RWPE2 (cell line): ENCODE measurements at regions not wholly inside any gene's neighbourhood (a gene's known extent, or its start where the extent isn't known, plus 50 kb on each side); places are given as distances from the start of the nearest gene placed in this dataset.
A peak's percentile ranks its signal among the peaks of the same experiment; 100 is the strongest.

ENCODE experiments used
- ATAC-seq: fragments of 200-7000 bp; cut with Tn5 transposase; 3 replicates; pipeline ENCODE4 v1.9.1; 2021; ENCODE audit warnings: low read depth
- DNase-seq: peaks from one replicate; pipeline ENCODE4 v3.0.0-alpha.2; 2020; ENCODE audit warnings: low spot score
- H3K27ac ChIP-seq: fragments of 450-650 bp; 2 replicates; pipeline ENCODE4 v1.5.1; 2017; ENCODE audit warnings: mild to moderate bottlenecking; ENCODE audit not compliant: poor library complexity, severe bottlenecking
- H3K27me3 ChIP-seq: fragments of 250-450 bp; sonication (Bioruptor Pico); 2 replicates; pipeline ENCODE4 v1.5.1; 2021; ENCODE audit warnings: mild to moderate bottlenecking, moderate library complexity; ENCODE audit not compliant: insufficient read depth, poor library complexity, severe bottlenecking
- H3K36me3 ChIP-seq: fragments of 250-450 bp; sonication (Bioruptor Pico); 2 replicates; pipeline ENCODE4 v1.5.1; 2020; ENCODE audit warnings: low read depth, mild to moderate bottlenecking, moderate library complexity
- H3K4me1 ChIP-seq: fragments of 250-450 bp; sonication (Bioruptor Pico); 2 replicates; pipeline ENCODE4 v1.5.1; 2021; ENCODE audit warnings: mild to moderate bottlenecking, moderate library complexity; ENCODE audit not compliant: insufficient read depth, poor library complexity, severe bottlenecking
- H3K4me3 ChIP-seq: fragments of 250-450 bp; sonication (Bioruptor Pico); 2 replicates; pipeline ENCODE4 v1.5.1; 2021; ENCODE audit warnings: mild to moderate bottlenecking, moderate library complexity; ENCODE audit not compliant: severe bottlenecking
- H3K9me3 ChIP-seq: fragments of 250-450 bp; sonication (Bioruptor Pico); 2 replicates; pipeline ENCODE4 v1.5.1; 2021; ENCODE audit warnings: mild to moderate bottlenecking, moderate library complexity; ENCODE audit not compliant: severe bottlenecking
- CTCF ChIP-seq: fragments of 450-650 bp; IDR thresholded peaks from one replicate; pipeline ENCODE4 v1.5.1; 2017; ENCODE audit warnings: mild to moderate bottlenecking, moderate library complexity; ENCODE audit not compliant: poor library complexity, severe bottlenecking

DNA sequence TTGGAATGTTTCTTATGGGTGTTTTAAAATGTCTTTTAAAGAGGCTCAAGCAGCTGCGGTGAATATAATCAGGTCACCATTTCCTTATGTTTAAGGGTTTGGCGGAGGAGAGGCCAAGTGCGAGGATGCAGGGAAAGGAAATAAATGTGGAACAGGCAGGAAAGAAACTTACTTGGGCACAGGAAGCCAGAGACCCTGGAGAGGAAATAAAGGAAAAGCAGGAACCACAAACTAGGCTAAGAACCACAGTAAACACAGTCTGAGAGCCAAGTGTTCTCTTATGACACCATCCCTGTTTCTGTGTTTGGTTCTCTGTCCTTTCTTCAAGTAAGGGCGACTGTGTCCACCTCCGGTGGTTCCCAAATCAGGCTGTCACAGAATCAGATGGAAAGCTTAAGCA lies 166.5 kb downstream of the C9orf152 start:
- Histone ChIP-seq H3K4me3 (no peak overlapping the region), H3K4me1 (no peaks in the 10 kb centered on the region), H3K9me3 (no peaks in the 10 kb centered on the region), H3K36me3 (no peaks in the 10 kb centered on the region), H3K27me3 (no peaks in the 10 kb centered on the region), H3K27ac (no peak overlapping the region)
- ATAC-seq (no peak), DNase-seq (no peak)
- TF ChIP-seq CTCF: no peak

- Histone ChIP-seq H3K9me3 (no peaks in the 10 kb centered on the region), H3K4me3 (no peak overlapping the region), H3K27ac (no peak overlapping the region), H3K27me3 (no peaks in the 10 kb centered on the region), H3K4me1 (peaks cover 18% of the 10 kb centered on the region), H3K36me3 (peaks cover 18% of the 10 kb centered on the region)
- no peak for DNase-seq
- ATAC-seq: no peak
- TF ChIP-seq CTCF: no peak
Observed at GRCh38 chr9:110047232-110047954, 160.6 kb downstream of the C9orf152 start.

DNA sequence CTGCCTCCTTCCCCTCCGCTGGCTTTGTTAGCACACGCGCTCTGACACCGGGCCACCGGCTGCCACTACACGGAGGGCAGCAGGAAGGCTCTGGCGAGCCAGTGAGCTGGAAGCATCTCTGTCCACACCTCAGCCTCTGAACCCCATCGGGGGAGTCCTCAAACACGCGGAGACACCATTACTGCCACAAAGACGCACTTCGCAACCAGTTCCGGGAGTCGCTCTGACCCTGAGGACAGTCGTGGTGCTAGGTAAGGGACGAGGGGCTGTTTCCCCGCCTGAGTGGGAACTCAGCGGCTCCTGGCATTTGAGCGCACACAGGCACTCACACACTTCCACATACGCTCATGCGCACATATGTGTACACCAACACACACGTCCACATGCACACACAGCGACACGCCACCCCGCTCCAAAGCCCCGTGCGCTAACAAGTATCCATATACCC lies 160.0 kb downstream of the C9orf152 start:
- Histone ChIP-seq H3K4me1 (peaks cover 20% of the 10 kb centered on the region), H3K9me3 (no peaks in the 10 kb centered on the region), H3K27ac (no peak overlapping the region), H3K27me3 (no peaks in the 10 kb centered on the region), H3K4me3 (peak overlapping the region; percentile 92), H3K36me3 (peaks cover 22% of the 10 kb centered on the region)
- ATAC-seq: no peak
- no peak for DNase-seq
- TF ChIP-seq CTCF: no peak

DNA sequence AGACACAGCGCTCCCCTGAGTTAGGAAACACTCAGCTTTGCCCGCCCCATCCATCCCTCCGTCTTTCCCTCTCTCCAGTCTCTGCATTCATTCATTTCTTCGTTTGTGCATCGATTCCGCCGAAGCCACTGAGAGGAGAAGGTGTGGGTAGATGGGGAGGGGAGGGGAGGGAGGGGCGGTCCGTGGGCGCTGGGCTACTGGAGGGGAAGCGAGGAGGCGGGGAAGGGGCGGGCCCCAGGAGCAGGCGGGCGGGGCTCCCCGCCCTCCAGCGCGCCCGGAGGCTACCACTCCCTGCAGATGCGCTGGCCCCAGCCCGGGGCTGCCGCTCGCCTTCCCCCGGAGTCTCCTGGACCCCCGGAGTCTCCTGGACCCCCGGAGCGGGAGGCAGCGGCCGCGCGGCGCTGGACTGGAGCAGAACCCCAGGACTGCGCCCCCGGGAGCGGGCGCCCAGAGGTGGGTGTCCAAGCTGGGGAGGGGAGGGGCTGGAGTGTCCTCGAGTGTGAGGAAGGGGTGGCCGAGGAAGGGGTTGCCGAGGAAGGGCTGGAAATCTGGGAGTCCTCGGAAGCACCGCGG lies 159.5 kb downstream of the C9orf152 start:
- DNase-seq (peak; percentile 80), ATAC-seq (peak; percentile 73)
- no peaks in the 10 kb centered on the region for H3K27me3 ChIP-seq
- H3K4me3 ChIP-seq: peak overlapping the region; percentile 92
- peaks cover 20% of the 10 kb centered on the region for H3K4me1 ChIP-seq
- no peaks in the 10 kb centered on the region for H3K9me3 ChIP-seq
- peaks cover 22% of the 10 kb centered on the region for H3K36me3 ChIP-seq
- TF ChIP-seq CTCF: no peak
- peak overlapping the region; percentile 94 for H3K27ac ChIP-seq
